CD4-positive, CD25-positive, alpha-beta regulatory T cell (primary cell): ENCODE measurements at regions not wholly inside any gene's neighbourhood (a gene's known extent, or its start where the extent isn't known, plus 50 kb on each side); places are given as distances from the start of the nearest gene placed in this dataset.
"Not testable (repeated sequence)": the region's sequence is repeated elsewhere in the genome, so short reads cannot be mapped to it uniquely, and the experiment has no call there.

Experiments
- ATAC-seq, 2 donors: fragments of 150-1000 bp; cut with Tn5 transposase; one replicate each; pipeline ENCODE4 v1.10.0; 2021; ENCODE audit warnings: low read depth in 2 of 2, moderate number of reproducible peaks in 2 of 2, moderate library complexity in 1 of 2
- DNase-seq, 3 donors: peaks; one replicate each; pipeline versions ENCODE4 v3.0.0 to v3.0.0-alpha.2; 2012 to 2022; ENCODE audit warnings: mixed read lengths in 1 of 3
- H3K27ac ChIP-seq: one replicate; pipeline ENCODE4 v1.7.0; 2013; ENCODE audit warnings: mild to moderate bottlenecking, low read length; ENCODE audit not compliant: insufficient read depth, poor library complexity, severe bottlenecking
- H3K27me3 ChIP-seq: one replicate; pipeline ENCODE4 v1.7.0; 2013; ENCODE audit warnings: low read length; ENCODE audit not compliant: control insufficient read depth, insufficient read depth
- H3K36me3 ChIP-seq: one replicate; pipeline ENCODE4 v1.7.0; 2013; ENCODE audit warnings: mild to moderate bottlenecking, low read length, moderate library complexity; ENCODE audit not compliant: control insufficient read depth, insufficient read depth
- H3K4me1 ChIP-seq: 2 replicates; pipeline ENCODE4 v1.7.0; 2013; ENCODE audit warnings: mild to moderate bottlenecking, low read length; ENCODE audit not compliant: insufficient read depth, control insufficient read depth, poor library complexity, severe bottlenecking
- H3K4me3 ChIP-seq: one replicate; pipeline ENCODE4 v1.7.0; 2013; ENCODE audit warnings: low read depth, mild to moderate bottlenecking, low read length, moderate library complexity
- H3K9me3 ChIP-seq, 2 experiments: 1 replicate in 1 of 2; 2 replicates in 1 of 2; pipeline ENCODE4 v1.7.0; 2013; ENCODE audit warnings: low read length in 2 of 2, mild to moderate bottlenecking in 1 of 2, moderate library complexity in 1 of 2; ENCODE audit not compliant: control insufficient read depth in 2 of 2
- H3K27ac Mint-ChIP-seq, 3 donors: one replicate each; pipeline ENCODE4 v1.8.0; 2020 to 2022; ENCODE audit warnings: mild to moderate bottlenecking in 3 of 3, mixed read lengths in 3 of 3, moderate library complexity in 2 of 3
- H3K27me3 Mint-ChIP-seq: one replicate; pipeline ENCODE4 v1.8.0; 2022; ENCODE audit warnings: mild to moderate bottlenecking, mixed read lengths
- H3K36me3 Mint-ChIP-seq: one replicate; pipeline ENCODE4 v1.8.0; 2020; ENCODE audit warnings: mixed read lengths
- H3K4me1 Mint-ChIP-seq, 4 donors: one replicate each; pipeline ENCODE4 v1.8.0; 2020 to 2022; ENCODE audit warnings: mixed read lengths in 4 of 4, mild to moderate bottlenecking in 1 of 4
- H3K4me3 Mint-ChIP-seq, 4 donors: one replicate each; pipeline ENCODE4 v1.8.0; 2020 to 2022; ENCODE audit warnings: mild to moderate bottlenecking in 4 of 4, mixed read lengths in 4 of 4, moderate library complexity in 3 of 4
- H3K9me3 Mint-ChIP-seq, 7 donors: one replicate each; pipeline ENCODE4 v1.8.0; 2020 to 2022; ENCODE audit warnings: mixed read lengths in 7 of 7, mild to moderate bottlenecking in 3 of 7, moderate library complexity in 2 of 7

DNA sequence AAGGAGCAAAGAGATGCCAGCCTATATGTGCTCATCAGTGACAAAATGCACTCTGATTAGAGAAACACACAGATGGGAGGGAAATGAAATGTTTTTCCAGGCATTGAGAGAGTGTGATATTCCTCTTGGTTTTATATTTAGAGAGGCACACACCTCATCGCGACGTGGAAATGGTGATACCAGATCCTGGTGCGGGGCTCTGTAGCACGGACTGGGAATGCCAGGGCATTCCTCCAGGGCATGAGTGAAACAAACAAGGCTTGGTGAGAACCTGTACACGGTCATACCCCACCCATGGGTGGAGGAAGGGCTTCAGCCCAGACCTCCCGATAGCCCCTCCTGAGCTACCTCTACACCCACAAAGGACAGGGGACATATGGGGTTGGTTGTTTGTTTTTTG is 280.2 kb downstream of the C16orf95 start:
- ATAC-seq (no peak), DNase-seq (no peak)
- H3K4me1 Mint-ChIP-seq: no peaks in the 10 kb centered on the region
- no peaks in the 10 kb centered on the region for H3K9me3 ChIP-seq
- H3K27me3 ChIP-seq: no peaks in the 10 kb centered on the region
- H3K36me3 ChIP-seq: no peaks in the 10 kb centered on the region
- no peak overlapping the region for H3K27ac Mint-ChIP-seq
- H3K27ac ChIP-seq: no peak overlapping the region
- H3K4me1 ChIP-seq: no peaks in the 10 kb centered on the region
- H3K4me3 ChIP-seq: no peak overlapping the region
- H3K36me3 Mint-ChIP-seq: no peaks in the 10 kb centered on the region
- no peaks in the 10 kb centered on the region for H3K9me3 Mint-ChIP-seq
- H3K4me3 Mint-ChIP-seq: no peak overlapping the region
- peaks cover 5% of the 10 kb centered on the region for H3K27me3 Mint-ChIP-seq

DNA sequence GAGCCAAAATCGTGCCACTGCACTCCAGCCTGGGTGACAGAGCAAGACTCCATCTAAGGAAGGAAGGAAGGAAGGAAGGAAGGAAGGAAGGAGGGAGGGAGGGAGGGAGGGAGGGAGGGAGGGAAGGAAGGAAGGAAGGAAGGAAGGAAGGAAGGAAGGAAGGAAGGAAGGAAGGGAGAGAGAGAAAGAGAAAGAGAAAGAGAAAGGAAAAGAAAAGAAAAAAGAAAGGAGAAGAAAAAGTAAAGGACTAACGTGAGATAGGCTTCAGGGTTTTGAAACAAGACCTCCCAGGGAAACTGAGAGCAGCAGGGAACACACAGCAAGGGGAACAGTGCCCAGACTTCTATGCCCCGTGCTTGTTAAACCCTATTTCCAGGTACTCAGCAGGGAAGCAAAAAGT is 278.7 kb downstream of the C16orf95 start:
- H3K4me3 Mint-ChIP-seq: peak overlapping the region in 1 of 4 donors; percentile 51
- ATAC-seq, H3K9me3 Mint-ChIP-seq, H3K36me3 Mint-ChIP-seq, H3K27me3 Mint-ChIP-seq, H3K36me3 ChIP-seq, H3K4me3 ChIP-seq, H3K27ac Mint-ChIP-seq, H3K27me3 ChIP-seq, H3K4me1 ChIP-seq, H3K27ac ChIP-seq, DNase-seq, H3K4me1 Mint-ChIP-seq, H3K9me3 ChIP-seq: not testable (repeated sequence)

DNA sequence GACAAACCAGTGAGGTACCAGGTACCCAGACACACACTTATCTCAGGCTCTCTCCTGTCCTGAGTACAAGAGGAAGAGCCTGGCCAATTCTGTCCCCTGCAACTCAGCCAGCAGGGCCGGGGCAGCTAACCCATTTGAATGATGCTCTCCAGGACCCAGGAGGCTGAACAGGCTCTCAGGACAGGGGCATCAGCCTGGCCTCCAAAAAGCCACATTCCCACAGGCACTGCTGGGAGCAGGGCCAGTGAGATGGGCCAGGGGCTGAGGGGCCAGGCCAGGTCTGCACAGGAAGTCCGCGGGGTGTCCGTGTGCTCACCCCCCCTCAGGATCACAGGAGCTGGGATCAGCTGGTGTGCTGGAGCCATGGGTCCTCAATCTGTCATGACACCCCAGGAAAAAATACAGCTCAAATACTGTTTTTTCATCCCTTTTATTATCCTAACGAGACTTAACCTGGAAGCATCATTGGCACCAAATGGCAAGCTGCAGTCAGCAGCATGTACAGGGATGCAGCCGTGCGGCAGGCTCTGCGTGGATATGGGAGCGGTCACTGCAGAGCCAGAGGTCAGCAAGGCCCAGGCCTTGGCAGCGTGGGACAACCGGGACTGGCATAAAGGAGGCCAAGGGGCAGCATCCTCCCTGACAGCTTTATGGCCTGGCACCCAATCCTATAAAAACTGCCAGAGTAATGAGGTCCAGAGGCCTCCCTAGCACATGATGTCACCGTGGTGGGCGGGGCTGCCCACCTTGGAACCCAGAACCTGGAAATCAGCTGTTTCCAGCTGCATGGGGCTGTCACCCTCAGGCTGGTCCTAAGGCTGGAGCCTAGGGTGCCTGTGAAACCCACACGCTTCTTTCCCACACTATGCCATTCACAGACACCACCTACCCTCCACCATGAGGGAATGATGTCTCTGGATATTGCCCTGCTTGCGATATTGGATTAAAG is 276.7 kb downstream of the C16orf95 start:
- Histone ChIP-seq H3K4me1 (no peaks in the 10 kb centered on the region), H3K27me3 (no peaks in the 10 kb centered on the region), H3K36me3 (no peaks in the 10 kb centered on the region), H3K9me3 (no peaks in the 10 kb centered on the region), H3K4me3 (no peak overlapping the region), H3K27ac (no peak overlapping the region)
- Mint-ChIP-seq H3K4me3 (no peak overlapping the region), H3K9me3 (no peaks in the 10 kb centered on the region), H3K36me3 (no peaks in the 10 kb centered on the region), H3K27ac (no peak overlapping the region), H3K4me1 (no peaks in the 10 kb centered on the region), H3K27me3 (peaks cover 7% of the 10 kb centered on the region)
- DNase-seq (no peak), ATAC-seq (no peak)

DNA sequence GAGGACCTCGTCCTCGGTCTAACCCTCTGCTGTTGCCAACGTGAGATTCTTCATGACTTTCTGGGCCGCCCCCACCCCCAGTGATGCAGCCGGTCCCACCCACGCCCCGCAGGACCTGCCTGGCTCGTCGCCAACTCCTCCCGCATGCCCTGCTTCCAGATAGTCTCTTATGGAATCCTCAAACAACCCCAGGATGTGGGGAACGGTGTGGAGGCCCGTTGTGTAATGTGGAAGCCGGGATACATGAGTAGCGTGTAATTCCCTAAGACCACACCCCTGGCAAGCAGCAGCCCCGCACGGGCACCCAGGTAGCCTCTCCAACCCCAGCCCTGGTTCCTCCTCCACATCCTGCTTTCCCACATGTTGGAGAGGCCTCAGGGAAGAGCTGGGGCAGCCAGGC is 275.9 kb downstream of the C16orf95 start:
- Mint-ChIP-seq H3K27me3 (peaks cover 7% of the 10 kb centered on the region), H3K4me1 (no peaks in the 10 kb centered on the region), H3K9me3 (no peaks in the 10 kb centered on the region), H3K4me3 (no peak overlapping the region), H3K27ac (no peak overlapping the region), H3K36me3 (no peaks in the 10 kb centered on the region)
- ATAC-seq: no peak
- H3K36me3 ChIP-seq: no peaks in the 10 kb centered on the region
- H3K4me3 ChIP-seq: no peak overlapping the region
- H3K27me3 ChIP-seq: no peaks in the 10 kb centered on the region
- no peaks in the 10 kb centered on the region for H3K9me3 ChIP-seq
- H3K4me1 ChIP-seq: no peaks in the 10 kb centered on the region
- DNase-seq: no peak
- no peak overlapping the region for H3K27ac ChIP-seq

DNA sequence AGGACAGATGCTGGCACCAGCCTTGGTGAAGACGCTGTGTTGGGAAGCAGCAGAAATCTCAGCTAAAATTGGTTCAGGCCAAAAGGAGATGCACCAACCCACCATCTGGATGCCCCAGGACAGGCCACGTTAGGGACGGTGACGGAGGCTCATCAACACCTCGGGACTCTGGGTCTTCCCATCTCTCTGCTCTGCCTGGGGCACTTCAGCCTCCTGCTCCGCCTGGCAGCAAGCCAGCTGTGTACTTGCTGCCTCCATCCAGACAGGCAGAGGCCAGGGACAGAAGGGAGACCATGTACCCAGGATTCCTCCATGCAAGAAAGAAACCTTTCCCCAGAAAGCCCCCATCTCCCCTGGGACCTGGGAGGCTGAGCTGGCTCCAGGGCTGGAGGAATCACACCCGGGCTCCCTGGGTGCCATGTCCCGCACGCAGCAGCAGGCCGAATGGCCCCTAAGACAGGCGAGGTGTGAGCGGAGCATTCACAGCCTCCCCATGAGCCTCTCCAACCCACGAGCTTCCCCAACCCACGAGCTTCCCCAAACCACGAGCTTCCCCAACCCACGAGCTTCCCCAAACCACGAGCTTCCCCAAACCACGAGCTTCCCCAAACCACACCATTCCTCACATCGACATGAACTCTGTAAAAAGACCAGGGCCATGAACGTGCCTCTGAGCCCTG is 274.5 kb downstream of the C16orf95 start:
- H3K4me3 Mint-ChIP-seq: no peak overlapping the region
- H3K4me1 ChIP-seq: no peaks in the 10 kb centered on the region
- ATAC-seq (no peak), DNase-seq (no peak)
- peaks cover 7% of the 10 kb centered on the region for H3K27me3 Mint-ChIP-seq
- H3K27ac Mint-ChIP-seq: no peak overlapping the region
- H3K27me3 ChIP-seq: no peaks in the 10 kb centered on the region
- H3K4me3 ChIP-seq: no peak overlapping the region
- H3K27ac ChIP-seq: no peak overlapping the region
- no peaks in the 10 kb centered on the region for H3K36me3 ChIP-seq
- no peaks in the 10 kb centered on the region for H3K9me3 ChIP-seq
- H3K4me1 Mint-ChIP-seq: no peaks in the 10 kb centered on the region
- H3K9me3 Mint-ChIP-seq: no peaks in the 10 kb centered on the region
- H3K36me3 Mint-ChIP-seq: no peaks in the 10 kb centered on the region

DNA sequence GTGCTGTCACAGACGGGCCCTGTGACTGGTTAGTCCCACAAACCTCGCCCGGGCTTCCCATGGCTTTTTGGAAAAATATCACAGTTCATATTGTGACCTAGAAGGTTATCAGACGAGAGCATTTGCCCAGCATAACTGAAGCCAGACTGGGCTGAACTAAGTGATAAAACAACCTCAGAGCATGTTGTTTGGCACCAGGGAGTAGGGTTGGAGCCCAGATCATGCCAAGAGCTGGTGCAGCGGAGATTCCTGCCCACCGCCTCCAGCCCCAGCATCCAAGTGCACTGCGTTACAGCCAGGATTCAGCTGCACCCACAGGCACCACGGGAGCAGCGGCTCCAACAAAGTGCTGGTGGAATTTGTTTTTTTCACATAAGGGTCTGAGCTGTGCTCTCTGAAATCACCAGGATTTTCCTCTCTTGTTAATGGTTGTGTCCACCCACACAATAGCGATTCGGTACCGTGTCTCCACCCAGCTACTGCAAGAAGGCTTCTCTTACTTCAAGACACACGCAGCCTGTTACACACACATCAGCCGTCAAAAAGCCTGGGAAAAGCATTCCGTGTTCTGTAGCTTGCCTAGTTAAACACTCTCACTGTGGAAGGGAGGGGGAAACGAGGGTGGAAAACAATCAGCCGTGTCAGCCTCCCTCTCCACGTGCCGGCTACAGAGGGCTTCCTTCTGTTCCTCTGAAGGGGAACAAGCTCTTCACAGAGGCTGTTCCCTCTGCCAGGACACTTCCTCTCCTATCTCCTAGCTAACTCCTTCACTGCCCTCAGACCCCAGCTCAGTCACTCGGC is 273.8 kb downstream of the C16orf95 start:
- no peaks in the 10 kb centered on the region for H3K27me3 ChIP-seq
- no peak for ATAC-seq
- Mint-ChIP-seq H3K4me3 (no peak overlapping the region), H3K27me3 (peaks cover 7% of the 10 kb centered on the region), H3K9me3 (no peaks in the 10 kb centered on the region), H3K4me1 (no peaks in the 10 kb centered on the region), H3K36me3 (no peaks in the 10 kb centered on the region), H3K27ac (peak overlapping the region in 1 of 3 donors; percentile 12)
- no peaks in the 10 kb centered on the region for H3K4me1 ChIP-seq
- no peaks in the 10 kb centered on the region for H3K9me3 ChIP-seq
- H3K4me3 ChIP-seq: no peak overlapping the region
- H3K27ac ChIP-seq: no peak overlapping the region
- H3K36me3 ChIP-seq: no peaks in the 10 kb centered on the region
- DNase-seq: no peak

DNA sequence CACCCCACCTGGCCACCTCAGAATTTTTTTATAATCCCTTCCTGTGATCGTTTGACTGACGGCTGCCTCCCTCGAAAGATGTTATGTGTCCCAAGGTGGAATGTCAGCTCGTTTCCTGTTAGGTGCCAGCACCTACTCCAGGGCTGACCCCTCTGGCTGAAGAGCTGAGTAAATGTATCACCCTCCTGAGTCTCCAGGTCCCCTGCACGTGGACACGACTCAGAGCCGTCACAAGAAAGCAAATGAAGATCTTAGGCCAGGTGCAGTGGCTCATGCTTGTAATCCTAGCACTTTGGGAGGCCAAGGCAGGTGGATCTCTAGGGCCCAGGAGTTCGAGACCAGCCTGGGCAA is 273.2 kb downstream of the C16orf95 start:
- Histone ChIP-seq H3K4me3 (no peak overlapping the region), H3K9me3 (no peaks in the 10 kb centered on the region), H3K27ac (no peak overlapping the region), H3K4me1 (no peaks in the 10 kb centered on the region), H3K36me3 (no peaks in the 10 kb centered on the region), H3K27me3 (no peaks in the 10 kb centered on the region)
- no peaks in the 10 kb centered on the region for H3K4me1 Mint-ChIP-seq
- no peak overlapping the region for H3K4me3 Mint-ChIP-seq
- peak overlapping the region in 1 of 3 donors; percentile 12 for H3K27ac Mint-ChIP-seq
- H3K27me3 Mint-ChIP-seq: peaks cover 7% of the 10 kb centered on the region
- ATAC-seq (no peak), DNase-seq (no peak)
- no peaks in the 10 kb centered on the region for H3K9me3 Mint-ChIP-seq
- no peaks in the 10 kb centered on the region for H3K36me3 Mint-ChIP-seq
